ENCODE measurements at regions not wholly inside any gene's neighbourhood (a gene's known extent, or its start where the extent isn't known, plus 50 kb on each side); places are given as distances from the start of the nearest gene placed in this dataset.

DNA sequence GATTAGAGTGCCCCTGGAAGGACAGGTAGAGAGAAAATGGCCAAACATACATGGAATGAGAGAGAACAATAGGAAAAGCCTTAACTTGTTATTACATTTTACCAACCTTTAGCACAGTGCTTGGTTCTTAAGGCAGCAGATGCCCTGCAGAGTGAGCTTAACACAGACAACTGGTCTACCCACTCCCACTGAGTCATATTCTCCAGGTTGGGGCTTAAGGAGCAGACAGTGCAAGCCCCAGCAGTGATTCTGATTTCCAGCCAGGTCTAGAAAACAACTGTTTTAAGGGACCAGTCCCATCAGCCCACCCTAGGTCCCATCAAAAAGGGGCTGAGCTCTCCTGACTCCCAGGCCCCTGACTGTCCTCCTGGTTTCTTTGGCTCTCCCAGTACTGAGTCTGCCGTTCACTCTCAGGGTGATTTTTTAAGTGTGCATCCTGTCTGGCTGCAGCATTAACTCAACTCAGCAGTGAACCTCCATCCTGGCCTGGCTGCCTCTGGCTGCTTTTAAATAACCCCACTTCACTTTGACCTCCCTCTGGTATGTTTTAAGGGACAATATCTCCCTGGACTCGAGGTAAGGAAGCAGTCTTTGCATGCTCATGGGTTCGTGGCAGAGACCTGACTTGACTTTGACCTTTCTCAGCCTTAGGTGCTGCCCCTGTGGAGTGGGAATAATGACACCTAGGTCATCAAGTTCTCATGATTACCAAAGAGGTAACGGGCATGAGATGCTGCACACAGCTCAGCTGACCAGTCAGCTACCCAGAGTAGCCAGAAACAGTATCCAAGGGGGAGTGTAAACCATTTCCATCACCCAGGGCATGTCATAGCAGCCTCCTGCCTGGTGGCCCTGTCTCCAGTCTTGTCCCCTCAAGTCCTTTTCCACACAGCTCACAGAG lies 210.7 kb upstream of the PWP1 start:
- CTCF ChIA-PET: no interaction called here
- Histone ChIP-seq H3K9me3 (ENCODE audit: control insufficient read depth, insufficient read depth, low read depth, low read length) (no peaks in the 10 kb centered on the region), H3K4me1 (ENCODE audit: control insufficient read depth, insufficient read depth, low read length) (no peaks in the 10 kb centered on the region), H3K27ac (ENCODE audit: extremely low read depth, low read depth, low read length) (no peak overlapping the region), H3K36me3 (ENCODE audit: control insufficient read depth in 2 of 2, insufficient read depth in 1 of 2, low read length in 2 of 2) (no peaks in the 10 kb centered on the region), H3K4me3 (ENCODE audit: low read depth, low read length) (no peak overlapping the region)
- POLR2A ChIA-PET: no interaction called here
- TF ChIP-seq, protein P1, sequence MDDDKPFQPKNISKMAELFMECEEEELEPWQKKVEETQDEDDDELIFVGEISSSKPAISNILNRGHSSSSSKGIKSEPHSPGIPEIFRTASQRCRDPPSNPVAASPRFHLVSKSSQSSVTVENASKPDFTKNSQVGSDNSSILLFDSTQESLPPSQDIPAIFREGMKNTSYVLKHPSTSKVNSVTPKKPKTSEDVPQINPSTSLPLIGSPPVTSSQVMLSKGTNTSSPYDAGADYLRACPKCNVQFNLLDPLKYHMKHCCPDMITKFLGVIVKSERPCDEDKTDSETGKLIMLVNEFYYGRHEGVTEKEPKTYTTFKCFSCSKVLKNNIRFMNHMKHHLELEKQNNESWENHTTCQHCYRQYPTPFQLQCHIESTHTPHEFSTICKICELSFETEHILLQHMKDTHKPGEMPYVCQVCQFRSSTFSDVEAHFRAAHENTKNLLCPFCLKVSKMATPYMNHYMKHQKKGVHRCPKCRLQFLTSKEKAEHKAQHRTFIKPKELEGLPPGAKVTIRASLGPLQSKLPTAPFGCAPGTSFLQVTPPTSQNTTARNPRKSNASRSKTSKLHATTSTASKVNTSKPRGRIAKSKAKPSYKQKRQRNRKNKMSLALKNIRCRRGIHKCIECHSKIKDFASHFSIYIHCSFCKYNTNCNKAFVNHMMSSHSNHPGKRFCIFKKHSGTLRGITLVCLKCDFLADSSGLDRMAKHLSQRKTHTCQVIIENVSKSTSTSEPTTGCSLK (tag by site-specific recombination; IDR thresholded peaks at IDR 0.05): no peak

DNA sequence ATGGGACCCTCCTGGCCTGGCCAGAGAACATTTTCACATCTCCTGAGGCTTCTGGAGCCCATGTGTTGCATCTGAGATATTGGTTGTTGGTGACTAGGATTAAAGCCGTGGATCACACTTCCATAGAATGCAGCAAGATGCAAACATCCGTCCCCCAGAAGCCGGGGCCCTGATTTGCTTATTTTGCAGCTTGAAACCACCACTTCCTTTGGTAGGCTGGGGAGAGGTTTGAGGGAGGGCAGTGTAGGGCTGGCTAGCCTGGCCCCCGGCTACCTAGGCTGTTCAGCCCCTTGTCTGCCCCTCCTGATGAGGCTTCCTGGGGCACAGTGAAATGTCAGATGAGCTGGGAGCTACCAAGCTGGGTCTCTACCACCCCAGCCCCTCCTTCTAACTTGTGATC lies 209.7 kb upstream of the PWP1 start:
- ChIA-PET POLR2A (no interaction called here), CTCF (interaction anchor here (0.7 kb wide), 1 partner anchor 146 kb away, joined by 3 read pairs; no protein-coding TSS in a partner anchor)
- Histone ChIP-seq H3K36me3 (ENCODE audit: control insufficient read depth in 2 of 2, insufficient read depth in 1 of 2, low read length in 2 of 2) (no peaks in the 10 kb centered on the region), H3K27ac (ENCODE audit: extremely low read depth, low read depth, low read length) (no peak overlapping the region), H3K4me1 (ENCODE audit: control insufficient read depth, insufficient read depth, low read length) (0 out of 2 replicates have a peak, but pooled peaks cover under 1% of the 10 kb centered on the region), H3K9me3 (ENCODE audit: control insufficient read depth, insufficient read depth, low read depth, low read length) (no peaks in the 10 kb centered on the region), H3K4me3 (ENCODE audit: low read depth, low read length) (no peak overlapping the region)
- TF ChIP-seq ZNF660 (tag by site-specific recombination; IDR thresholded peaks at IDR 0.05) (no peak), ZNF175 (tag by site-specific recombination; IDR thresholded peaks at IDR 0.05) (no peak), KLF9 (tag by site-specific recombination; IDR thresholded peaks at IDR 0.05; ENCODE audit: low read depth) (no peak)

DNA sequence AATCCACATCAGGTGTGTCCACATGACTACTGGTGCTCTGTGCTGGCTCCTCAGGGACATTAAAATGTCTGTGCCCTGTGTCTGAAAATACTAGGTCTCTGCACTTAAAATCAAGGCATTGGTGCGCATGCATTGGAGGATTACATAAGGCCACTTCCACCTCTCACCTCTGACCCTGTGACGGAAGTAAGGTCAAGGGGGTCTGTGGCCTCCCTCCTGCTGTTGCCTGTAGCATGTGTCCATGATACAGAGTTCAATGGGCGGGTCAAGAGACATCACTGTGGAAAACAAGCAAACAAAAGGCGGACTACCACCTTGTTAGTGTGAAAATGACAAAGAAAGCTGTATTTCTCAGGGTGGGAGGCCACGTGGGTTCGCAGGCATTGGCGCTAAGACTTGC lies 208.6 kb upstream of the PWP1 start:
- TF ChIP-seq ZNF133 (tag by site-specific recombination; IDR thresholded peaks at IDR 0.05): no peak
- 0 out of 2 replicates have a peak, but pooled peaks cover 2% of the 10 kb centered on the region for H3K4me1 ChIP-seq (ENCODE audit: control insufficient read depth, insufficient read depth, low read length)
- ChIA-PET CTCF (no interaction called here), POLR2A (no interaction called here)
- no peak overlapping the region for H3K4me3 ChIP-seq (ENCODE audit: low read depth, low read length)
- no peak overlapping the region for H3K27ac ChIP-seq (ENCODE audit: extremely low read depth, low read depth, low read length)
- no peaks in the 10 kb centered on the region for H3K36me3 ChIP-seq (ENCODE audit: control insufficient read depth in 2 of 2, insufficient read depth in 1 of 2, low read length in 2 of 2)
- no peaks in the 10 kb centered on the region for H3K9me3 ChIP-seq (ENCODE audit: control insufficient read depth, insufficient read depth, low read depth, low read length)

DNA sequence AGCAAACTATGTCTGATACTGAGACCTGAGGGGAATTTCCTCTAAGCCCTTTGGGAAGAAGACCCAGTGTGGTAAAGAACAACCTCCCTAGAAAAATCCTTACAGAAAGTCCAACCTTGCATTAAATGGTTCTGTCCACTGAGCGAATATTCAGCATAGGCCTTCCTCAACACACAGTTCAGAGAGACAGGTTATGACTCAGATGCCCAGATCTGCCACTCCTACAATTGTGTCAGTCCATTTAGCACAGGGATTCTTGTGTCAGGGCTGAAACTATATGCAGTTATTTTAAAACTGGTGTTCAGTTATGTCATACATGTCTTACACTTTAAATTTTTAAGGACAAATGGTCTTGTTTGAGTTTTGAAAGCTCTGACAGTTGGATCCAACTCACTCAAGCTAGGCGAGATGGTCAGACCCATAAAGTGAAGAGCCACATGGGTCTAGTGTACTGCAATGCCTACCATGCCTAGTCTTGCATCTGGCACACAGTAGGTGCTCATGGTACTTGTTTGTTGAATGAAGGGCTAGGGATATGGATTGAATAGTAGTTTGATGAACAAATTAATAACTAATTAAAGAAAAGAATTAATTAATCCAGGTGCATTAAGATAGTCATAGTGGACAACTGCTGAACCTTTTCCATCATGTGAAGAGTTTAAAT lies 207.5 kb upstream of the PWP1 start:
- no peak for TF ChIP-seq ZNF10 (tag by site-specific recombination; IDR thresholded peaks at IDR 0.05)
- TF ChIP-seq, protein P2, sequence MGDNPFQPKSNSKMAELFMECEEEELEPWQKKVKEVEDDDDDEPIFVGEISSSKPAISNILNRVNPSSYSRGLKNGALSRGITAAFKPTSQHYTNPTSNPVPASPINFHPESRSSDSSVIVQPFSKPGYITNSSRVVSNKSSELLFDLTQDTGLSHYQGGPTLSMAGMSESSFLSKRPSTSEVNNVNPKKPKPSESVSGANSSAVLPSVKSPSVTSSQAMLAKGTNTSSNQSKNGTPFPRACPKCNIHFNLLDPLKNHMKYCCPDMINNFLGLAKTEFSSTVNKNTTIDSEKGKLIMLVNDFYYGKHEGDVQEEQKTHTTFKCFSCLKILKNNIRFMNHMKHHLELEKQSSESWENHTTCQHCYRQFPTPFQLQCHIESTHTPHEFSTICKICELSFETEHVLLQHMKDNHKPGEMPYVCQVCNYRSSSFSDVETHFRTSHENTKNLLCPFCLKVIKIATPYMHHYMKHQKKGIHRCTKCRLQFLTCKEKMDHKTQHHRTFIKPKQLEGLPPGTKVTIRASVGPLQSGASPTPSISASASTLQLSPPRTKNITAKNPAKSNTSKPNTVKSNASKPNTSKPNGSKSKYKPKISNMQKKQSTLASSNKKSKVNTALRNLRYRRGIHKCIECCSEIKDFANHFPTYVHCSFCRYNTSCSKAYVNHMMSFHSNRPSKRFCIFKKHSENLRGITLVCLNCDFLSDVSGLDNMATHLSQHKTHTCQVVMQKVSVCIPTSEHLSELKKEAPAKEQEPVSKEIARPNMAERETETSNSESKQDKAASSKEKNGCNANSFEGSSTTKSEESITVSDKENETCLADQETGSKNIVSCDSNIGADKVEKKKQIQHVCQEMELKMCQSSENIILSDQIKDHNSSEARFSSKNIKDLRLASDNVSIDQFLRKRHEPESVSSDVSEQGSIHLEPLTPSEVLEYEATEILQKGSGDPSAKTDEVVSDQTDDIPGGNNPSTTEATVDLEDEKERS (tag by site-specific recombination; IDR thresholded peaks at IDR 0.05): no peak
- TF ChIP-seq ZNF157 (tag by site-specific recombination; IDR thresholded peaks at IDR 0.05): peak; percentile 92
- CTCF ChIA-PET: interaction anchor here (1.2 kb wide), 1 partner anchor 30 kb away, joined by 6 read pairs; no protein-coding TSS in a partner anchor
- no peaks in the 10 kb centered on the region for H3K36me3 ChIP-seq (ENCODE audit: control insufficient read depth in 2 of 2, insufficient read depth in 1 of 2, low read length in 2 of 2)
- no peaks in the 10 kb centered on the region for H3K9me3 ChIP-seq (ENCODE audit: control insufficient read depth, insufficient read depth, low read depth, low read length)
- POLR2A ChIA-PET: no interaction called here
- no peak overlapping the region for H3K4me3 ChIP-seq (ENCODE audit: low read depth, low read length)
- no peak overlapping the region for H3K27ac ChIP-seq (ENCODE audit: extremely low read depth, low read depth, low read length)
- 0 out of 2 replicates have a peak, but pooled peaks cover 2% of the 10 kb centered on the region for H3K4me1 ChIP-seq (ENCODE audit: control insufficient read depth, insufficient read depth, low read length)
